Activated T-cell treated with anti-CD3 and anti-CD28 coated beads for 48 hours (primary cell): ENCODE measurements at regions not wholly inside any gene's neighbourhood (a gene's known extent, or its start where the extent isn't known, plus 50 kb on each side); places are given as distances from the start of the nearest gene placed in this dataset.

Source experiments
- DNase-seq: peaks from one replicate; pipeline ENCODE4 v3.0.0-alpha.2; 2020; ENCODE audit warnings: low read depth

GRCh38 chr16:26889740-26890139 lies 177.0 kb upstream of the C16orf82 start:
- no peak for DNase-seq

GRCh38 chr16:26898200-26898599 lies 168.5 kb upstream of the C16orf82 start:
- no peak for DNase-seq

- DNase-seq, result no peak
Measured at GRCh38 chr16:26901196-26901861, 165.4 kb upstream of the C16orf82 start.

GRCh38 chr16:26901983-26902382 lies 164.7 kb upstream of the C16orf82 start:
- DNase-seq, result no peak

GRCh38 chr16:26905336-26905735 lies 161.4 kb upstream of the C16orf82 start:
- DNase-seq, result no peak

- no peak for DNase-seq
Measured at GRCh38 chr16:26909623-26910022, 157.1 kb upstream of the C16orf82 start.

DNA sequence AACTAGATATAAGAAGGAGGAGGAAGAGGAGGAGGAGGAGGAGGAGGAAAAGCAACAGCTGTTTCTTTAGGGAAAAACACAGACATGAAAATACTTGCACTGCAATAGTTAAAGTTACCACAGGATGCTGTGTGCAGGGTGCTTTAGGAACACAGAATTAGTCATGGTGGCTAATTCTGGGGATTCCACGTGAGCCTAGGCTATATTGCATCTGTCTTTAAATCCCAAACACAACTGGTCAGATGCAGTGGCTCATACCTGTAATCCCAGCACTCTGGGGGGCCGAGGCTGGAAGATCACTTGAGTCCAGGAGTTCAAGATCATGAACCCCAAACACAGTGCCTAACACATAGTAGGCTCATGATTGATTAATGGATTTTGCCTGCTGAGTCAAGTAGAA lies 155.3 kb upstream of the C16orf82 start:
- DNase-seq, result no peak

DNA sequence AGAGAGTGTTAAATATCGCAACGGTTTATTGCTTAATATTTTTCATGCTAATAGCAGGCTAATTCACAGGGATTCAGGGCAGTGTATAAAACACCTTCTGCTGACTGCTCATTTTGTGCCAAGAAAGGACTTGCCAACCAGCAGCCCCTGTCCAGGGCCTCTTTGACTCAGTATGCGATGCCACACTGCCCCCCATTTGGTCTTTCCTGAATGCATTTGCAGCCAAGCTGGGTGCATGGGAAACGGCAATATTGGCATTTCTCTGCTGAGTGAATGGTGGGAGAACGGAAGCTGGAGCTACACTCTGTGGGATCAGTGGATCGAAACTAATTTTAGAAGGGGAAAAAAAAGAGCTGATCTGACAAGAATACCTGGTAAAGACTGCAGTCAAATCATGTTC lies 152.9 kb upstream of the C16orf82 start:
- DNase-seq, result no peak

GRCh38 chr16:26930786-26931581 lies 135.7 kb upstream of the C16orf82 start:
- DNase-seq, result no peak

DNA sequence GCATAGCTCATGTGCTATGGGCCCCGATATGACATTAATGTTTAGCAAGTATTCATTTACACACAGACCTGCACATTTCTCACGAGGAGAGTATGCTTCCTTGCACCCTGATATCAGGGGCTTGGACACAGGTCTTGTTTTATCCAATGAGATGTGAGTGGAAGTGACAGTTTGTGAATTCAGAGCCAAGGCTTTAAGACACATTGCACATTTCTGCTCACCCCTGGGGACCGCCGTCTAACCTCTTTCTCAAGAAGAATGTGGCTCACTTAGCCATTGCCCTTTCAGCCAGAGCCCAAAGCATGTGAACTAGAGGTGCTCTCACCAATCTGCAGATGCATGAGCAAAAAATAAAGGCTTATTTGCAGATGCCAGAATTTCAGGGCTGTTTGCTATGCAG lies 116.1 kb upstream of the C16orf82 start:
- DNase-seq, result no peak

DNA sequence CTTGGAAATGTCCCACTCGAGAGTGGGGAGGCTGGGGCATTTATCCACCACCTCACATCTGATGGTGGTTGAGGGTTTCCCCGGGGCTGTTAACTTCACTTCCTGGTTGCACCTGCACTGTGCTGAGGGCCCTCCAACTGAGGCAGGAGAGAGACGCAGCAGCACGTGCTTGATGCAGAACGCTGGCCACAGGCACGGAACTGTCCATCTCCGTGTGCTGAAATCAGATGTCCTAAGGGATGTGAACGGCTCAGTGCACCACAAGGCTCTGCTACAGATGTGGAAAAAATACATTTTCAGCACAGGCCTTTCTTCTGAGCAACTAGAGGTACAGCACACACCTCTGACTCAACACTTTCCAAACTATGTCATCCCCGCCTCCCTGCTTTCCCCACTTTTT lies 114.8 kb upstream of the C16orf82 start:
- DNase-seq, result no peak

DNA sequence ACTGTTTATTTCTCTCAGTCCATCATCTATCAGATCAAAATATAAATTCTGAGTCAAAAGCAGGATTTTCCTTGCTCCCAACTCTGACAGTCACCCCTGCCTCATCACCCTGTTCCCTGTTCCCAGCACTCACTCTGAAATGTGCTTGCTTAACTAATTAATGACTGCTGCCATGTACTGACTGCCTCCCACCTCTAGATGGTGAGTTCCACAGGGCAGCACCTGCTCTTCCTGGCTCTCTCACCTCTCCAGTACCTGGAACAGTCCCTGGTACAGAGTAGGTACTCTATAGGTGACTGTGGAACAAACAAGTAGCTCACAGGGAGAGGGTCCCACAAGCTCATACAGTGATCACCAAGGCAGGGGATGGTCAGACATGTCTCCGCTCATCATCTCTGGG lies 114.3 kb upstream of the C16orf82 start:
- no peak for DNase-seq

GRCh38 chr16:26957283-26957859 lies 109.4 kb upstream of the C16orf82 start:
- no peak for DNase-seq

DNA sequence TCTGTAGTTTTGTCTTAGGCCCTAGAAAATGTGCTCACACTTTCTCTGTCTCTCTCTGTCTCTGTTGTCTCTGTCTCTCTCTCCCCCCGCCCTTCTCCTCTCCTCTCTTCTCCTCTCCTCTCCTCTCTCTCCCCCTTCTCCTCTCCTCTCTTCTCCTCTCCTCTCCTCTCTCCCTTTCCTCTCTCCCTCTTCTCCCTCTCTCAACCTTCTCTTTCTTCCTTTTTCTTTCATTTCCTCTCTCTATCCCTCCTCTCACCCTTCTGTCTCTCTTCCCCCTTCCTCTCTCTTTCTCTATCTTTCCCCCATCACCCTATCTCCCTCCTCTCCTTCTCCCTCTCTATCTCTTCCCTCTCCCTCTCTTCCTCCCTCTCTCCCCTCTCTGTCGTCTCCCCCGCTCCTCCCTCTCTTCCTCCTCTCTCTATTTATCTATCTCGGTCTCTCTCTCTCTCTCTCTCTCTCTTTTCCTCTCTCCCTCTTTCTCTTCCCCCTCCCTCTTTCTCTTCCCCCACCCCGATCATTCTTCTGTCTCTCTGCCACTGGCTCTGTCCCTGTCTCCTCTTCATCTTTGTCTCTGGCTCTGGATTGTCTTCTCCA lies 107.2 kb upstream of the C16orf82 start:
- no peak for DNase-seq

DNA sequence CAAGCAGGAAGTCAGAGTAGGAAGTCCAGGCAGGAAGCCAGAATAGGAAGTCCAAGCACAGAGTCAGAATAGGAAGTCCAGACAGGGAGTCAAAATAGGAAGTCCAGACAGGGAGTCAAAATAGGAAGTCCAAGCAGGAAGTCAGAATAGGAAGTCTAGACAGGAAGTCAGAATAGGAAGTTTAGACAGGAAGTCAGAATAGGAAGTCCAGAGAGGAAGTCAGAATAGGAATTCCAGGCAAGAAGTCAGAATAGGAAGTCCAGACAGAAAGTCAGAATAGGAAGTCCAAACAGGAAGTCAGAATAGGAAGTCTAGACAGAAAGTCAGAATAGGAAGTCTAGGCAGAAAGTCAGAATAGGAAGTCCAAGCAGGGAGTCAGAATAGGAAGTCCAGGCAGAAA lies 105.3 kb upstream of the C16orf82 start:
- DNase-seq, result no peak

DNA sequence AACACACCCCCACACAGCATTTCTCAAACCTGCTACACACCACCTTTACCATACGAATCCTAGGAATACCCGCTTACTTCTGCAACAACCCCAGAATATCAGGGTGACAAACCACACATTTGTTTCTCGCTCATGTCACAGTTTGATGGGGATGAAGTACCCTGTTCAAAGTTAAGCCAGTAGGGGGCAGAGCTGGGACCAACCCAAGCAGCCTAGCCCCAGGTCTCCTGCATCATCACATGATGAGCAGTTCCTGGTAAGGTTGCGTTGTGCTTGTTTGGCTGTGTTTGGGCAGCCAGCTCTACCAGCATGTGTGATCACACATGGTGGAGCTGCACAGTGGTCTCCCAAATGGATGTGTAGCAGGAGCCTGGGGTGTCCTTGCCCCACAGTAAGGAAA lies 103.6 kb upstream of the C16orf82 start:
- DNase-seq, result peak; percentile 18

GRCh38 chr16:26969589-26970231 lies 97.0 kb upstream of the C16orf82 start:
- DNase-seq, result no peak

DNA sequence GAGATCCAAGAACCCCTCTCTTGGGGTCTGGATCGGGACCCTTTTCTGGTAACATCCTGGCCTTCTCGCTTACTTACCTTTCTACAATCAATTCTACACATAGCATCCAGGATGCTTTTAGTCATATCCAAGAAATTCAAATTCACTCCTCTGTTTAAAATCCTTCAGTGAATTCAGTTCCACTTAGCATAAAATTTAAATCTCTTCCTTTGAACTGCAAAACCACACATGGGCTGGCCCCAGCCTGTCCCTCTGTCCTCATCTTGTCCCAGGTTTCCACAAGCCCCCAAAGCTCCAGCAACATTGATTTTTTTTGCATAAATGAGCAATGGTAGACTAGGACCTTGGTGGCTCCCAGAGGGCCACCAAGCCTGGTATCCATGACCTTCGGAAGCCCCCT lies 96.4 kb upstream of the C16orf82 start:
- DNase-seq, result no peak

DNA sequence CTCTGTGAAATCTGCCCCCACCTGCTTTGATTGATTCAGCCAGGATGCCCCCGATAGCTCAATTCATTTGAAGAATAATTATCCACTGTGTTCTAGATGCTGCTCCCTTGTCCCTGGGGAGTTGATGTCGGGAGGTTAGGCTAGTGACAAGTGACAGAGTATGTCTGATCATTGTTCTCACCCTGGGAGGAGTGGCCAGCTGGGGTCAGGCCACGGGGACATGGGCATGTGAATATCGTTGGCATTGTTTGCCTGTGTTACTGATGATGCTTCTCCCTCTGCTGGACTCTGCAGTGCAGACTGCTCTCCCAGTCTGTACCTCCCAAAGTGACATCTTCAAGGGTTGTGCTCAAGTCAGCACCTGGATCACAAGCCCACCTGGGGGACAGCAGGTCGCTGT lies 89.9 kb upstream of the C16orf82 start:
- no peak for DNase-seq

GRCh38 chr16:26981266-26981938 lies 85.3 kb upstream of the C16orf82 start:
- DNase-seq, result no peak

DNA sequence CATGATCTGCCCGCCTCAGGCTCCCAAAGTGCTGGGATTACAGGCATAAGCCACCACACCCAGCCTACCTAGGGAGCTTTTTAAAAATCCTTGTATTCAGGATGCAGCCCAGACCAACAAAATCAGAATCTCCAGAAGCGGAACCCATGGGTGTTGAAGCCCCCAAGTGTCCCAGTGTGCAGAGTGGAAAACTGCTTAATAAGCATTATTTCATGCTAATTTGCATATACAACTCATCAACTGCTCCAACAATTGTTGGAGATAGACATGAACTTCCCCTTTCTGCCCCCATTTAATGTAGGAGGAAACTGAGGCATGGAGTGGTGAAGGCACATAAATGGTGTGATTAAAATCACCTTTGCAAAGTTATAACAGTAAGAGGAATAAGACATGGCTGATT lies 84.3 kb upstream of the C16orf82 start:
- DNase-seq, result no peak

- DNase-seq, result no peak
Measured at GRCh38 chr16:26983426-26983825, 83.3 kb upstream of the C16orf82 start.
